ENCODE measurements at regions not wholly inside any gene's neighbourhood (a gene's known extent, or its start where the extent isn't known, plus 50 kb on each side); places are given as distances from the start of the nearest gene placed in this dataset.

GRCh38 chr6:140446241-140446640, 1071.8 kb upstream of the CITED2 start:
- no peak for TF ChIP-seq CTCF (IDR thresholded peaks at IDR 0.05)
- TF ChIP-seq POLR2A (IDR thresholded peaks at IDR 0.05) = no peak

Data from Peyer's patch (tissue), 4 donors.